Large intestine (tissue), 3 donors: ENCODE measurements at regions not wholly inside any gene's neighbourhood (a gene's known extent, or its start where the extent isn't known, plus 50 kb on each side); places are given as distances from the start of the nearest gene placed in this dataset.
A peak's percentile ranks its signal among the peaks of the same experiment; 100 is the strongest.

ENCODE experiments used
- DNase-seq, 2 donors: peaks; one replicate each; pipeline versions ENCODE4 v3.0.0 to v3.0.0-alpha.2; 2013
- H3K27ac ChIP-seq: one replicate; pipeline ENCODE4 v1.5.1; 2013; ENCODE audit warnings: low read length
- H3K27me3 ChIP-seq: 2 replicates; pipeline ENCODE4 v1.6.1; 2013; ENCODE audit warnings: low read length; ENCODE audit not compliant: control insufficient read depth, insufficient read depth
- H3K36me3 ChIP-seq: 2 replicates; pipeline ENCODE4 v1.6.1; 2013; ENCODE audit warnings: low read length; ENCODE audit not compliant: control insufficient read depth, insufficient read depth
- H3K4me1 ChIP-seq: one replicate; pipeline ENCODE4 v1.6.1; 2013; ENCODE audit warnings: low read length; ENCODE audit not compliant: control insufficient read depth, insufficient read depth
- H3K4me3 ChIP-seq: one replicate; pipeline ENCODE4 v1.5.1; 2013; ENCODE audit warnings: low read length
- H3K9me3 ChIP-seq: one replicate; pipeline ENCODE4 v1.6.1; 2013; ENCODE audit warnings: mild to moderate bottlenecking, low read depth, low read length, moderate library complexity; ENCODE audit not compliant: control insufficient read depth
- WGBS: methylation state at CpG from one replicate; pipeline ENCODE4 v1.1.5; 2013; ENCODE audit warnings: low lambda C conversion rate; ENCODE audit not compliant: insufficient coverage; 5-methylcytosine and 5-hydroxymethylcytosine counted together

- H3K27me3 ChIP-seq, result no peaks in the 10 kb centered on the region
- peak overlapping the region; percentile 8 for H3K27ac ChIP-seq
- H3K4me3 ChIP-seq, result no peak overlapping the region
- H3K4me1 ChIP-seq, result peaks cover 6% of the 10 kb centered on the region
- no peaks in the 10 kb centered on the region for H3K9me3 ChIP-seq
- WGBS, result no CpG with 5 or more reads among the region's 6 CpGs
- H3K36me3 ChIP-seq, result no peaks in the 10 kb centered on the region
- DNase-seq, result no peak
Measured at GRCh38 chr2:15861172-15861822, 79.1 kb upstream of the MYCN start.

GRCh38 chr2:15861898-15862297, 78.5 kb upstream of the MYCN start:
- H3K9me3 ChIP-seq, result no peaks in the 10 kb centered on the region
- H3K4me1 ChIP-seq, result peaks cover 6% of the 10 kb centered on the region
- peak overlapping the region; percentile 74 for H3K27ac ChIP-seq
- H3K36me3 ChIP-seq, result no peaks in the 10 kb centered on the region
- DNase-seq, result peak in 1 of 2 donors; percentile 78
- H3K27me3 ChIP-seq, result no peaks in the 10 kb centered on the region
- WGBS, result 80% methylated on average over 1 of the region's 1 CpG
- no peak overlapping the region for H3K4me3 ChIP-seq

DNA sequence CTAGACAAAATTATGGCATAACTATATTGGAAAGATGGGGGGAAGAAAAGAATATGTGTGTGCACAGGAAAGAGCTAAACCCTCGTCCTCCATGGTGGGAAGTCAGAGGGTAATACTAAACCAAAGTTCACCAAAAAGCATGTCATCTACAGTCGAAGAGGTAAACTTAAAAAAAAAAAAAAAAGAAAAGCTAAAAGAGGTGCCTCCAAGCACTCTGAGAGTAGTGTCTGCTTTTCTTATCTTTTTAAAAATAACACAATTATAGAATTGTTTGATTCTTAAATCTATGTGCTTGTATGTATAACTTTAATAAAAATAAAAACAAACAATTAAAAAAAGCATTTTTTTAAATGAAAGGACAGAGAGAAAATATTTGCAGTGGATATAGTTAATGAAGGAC, 77.3 kb upstream of the MYCN start:
- Histone ChIP-seq H3K27me3 (no peaks in the 10 kb centered on the region), H3K9me3 (no peaks in the 10 kb centered on the region), H3K36me3 (no peaks in the 10 kb centered on the region), H3K4me3 (no peak overlapping the region), H3K27ac (no peak overlapping the region), H3K4me1 (peaks cover 6% of the 10 kb centered on the region)
- no peak for DNase-seq
- 31% methylated on average over 2 of the region's 2 CpGs for WGBS

- Histone ChIP-seq H3K9me3 (no peaks in the 10 kb centered on the region), H3K27ac (no peak overlapping the region), H3K4me3 (no peak overlapping the region), H3K27me3 (no peaks in the 10 kb centered on the region), H3K36me3 (no peaks in the 10 kb centered on the region), H3K4me1 (peaks cover 6% of the 10 kb centered on the region)
- no peak for DNase-seq
- WGBS, result 100% methylated on average over 1 of the region's 5 CpGs
Measured at GRCh38 chr2:15863494-15864175, 76.7 kb upstream of the MYCN start.

DNA sequence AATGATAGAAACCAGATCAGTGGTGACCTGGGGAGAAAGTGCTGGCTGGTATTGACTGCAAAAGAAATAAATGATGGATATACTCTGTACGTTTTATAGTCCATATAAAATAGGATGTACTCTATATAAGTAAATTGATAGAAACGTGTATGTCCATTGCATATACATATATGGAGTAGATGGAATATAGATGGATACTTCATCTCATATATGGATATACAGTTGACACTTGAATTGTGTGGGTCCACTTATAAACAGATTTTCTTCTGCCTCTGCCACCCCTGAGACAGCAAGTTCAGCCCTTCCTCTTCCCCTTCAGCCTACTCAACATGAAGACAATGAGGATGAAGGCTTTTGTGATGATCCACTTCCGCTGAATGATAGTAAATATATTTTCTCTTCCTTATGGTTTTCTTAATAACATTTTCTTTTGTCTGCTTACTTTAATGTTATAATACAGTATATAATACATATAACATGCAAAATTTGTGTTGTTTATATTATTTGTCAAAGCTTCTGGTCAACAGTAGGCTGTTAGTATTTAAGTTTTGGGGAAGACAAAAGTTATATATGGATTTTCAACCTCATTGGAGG, 76.1 kb upstream of the MYCN start:
- H3K27ac ChIP-seq, result no peak overlapping the region
- H3K4me1 ChIP-seq, result peaks cover 6% of the 10 kb centered on the region
- DNase-seq, result no peak
- H3K27me3 ChIP-seq, result no peaks in the 10 kb centered on the region
- H3K9me3 ChIP-seq, result no peaks in the 10 kb centered on the region
- H3K36me3 ChIP-seq, result no peaks in the 10 kb centered on the region
- H3K4me3 ChIP-seq, result no peak overlapping the region
- WGBS, result 94% methylated on average over 3 of the region's 3 CpGs

DNA sequence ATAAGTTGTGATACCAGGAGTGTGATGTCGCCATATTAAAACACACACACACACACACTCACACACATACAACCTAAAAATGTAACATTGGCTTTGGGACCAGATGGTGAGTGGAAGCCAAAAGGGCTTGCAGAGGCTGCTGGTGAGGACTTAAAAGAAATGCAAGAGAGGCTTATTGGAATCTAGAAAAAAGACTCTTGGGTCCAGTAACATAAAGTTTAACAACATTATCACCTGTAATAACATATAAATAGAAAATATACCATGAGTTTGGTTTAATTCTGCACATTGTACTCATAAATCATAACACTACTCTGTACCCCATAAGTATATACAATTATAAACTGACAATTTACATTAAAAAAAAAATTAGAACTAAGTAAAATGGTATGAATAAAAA, 74.4 kb upstream of the MYCN start:
- Histone ChIP-seq H3K27ac (no peak overlapping the region), H3K36me3 (no peaks in the 10 kb centered on the region), H3K9me3 (no peaks in the 10 kb centered on the region), H3K4me1 (peaks cover 6% of the 10 kb centered on the region), H3K4me3 (no peak overlapping the region), H3K27me3 (no peaks in the 10 kb centered on the region)
- WGBS, result no CpG with 5 or more reads among the region's 1 CpG
- DNase-seq, result no peak

DNA sequence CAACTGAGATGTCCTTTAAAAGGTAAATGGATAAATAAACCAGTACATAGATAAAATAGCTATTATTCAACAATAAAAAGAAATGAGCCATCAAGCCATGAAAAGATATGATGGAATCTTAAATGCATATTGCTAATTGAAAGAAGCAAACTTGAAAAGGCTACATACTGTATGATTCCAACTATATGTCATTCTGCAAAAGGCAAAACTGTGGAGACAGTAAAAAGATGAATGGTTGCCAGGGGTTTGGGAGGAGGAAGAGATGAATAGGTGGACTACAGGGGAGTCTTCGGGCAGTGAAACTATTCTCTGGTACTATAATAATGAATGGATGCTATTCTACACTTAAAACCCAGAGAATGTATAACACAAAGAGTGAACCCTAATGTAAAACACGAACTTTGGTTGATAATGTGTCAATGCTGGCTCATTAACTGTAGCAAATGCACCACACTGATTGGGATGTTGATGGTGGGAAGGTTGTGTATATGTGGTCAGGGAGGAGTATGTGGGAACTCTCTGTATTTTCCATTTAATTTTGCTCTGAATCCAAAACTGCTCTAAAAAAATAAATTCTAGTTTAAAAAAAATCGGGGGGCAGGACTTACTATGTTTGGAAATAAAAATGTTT, 73.7 kb upstream of the MYCN start:
- Histone ChIP-seq H3K9me3 (no peaks in the 10 kb centered on the region), H3K27me3 (no peaks in the 10 kb centered on the region)
- WGBS, result 78% methylated on average over 1 of the region's 3 CpGs

GRCh38 chr2:15867194-15868171, 72.9 kb upstream of the MYCN start:
- Histone ChIP-seq H3K4me1 (peaks cover 3% of the 10 kb centered on the region), H3K27me3 (no peaks in the 10 kb centered on the region), H3K27ac (no peak overlapping the region), H3K9me3 (no peaks in the 10 kb centered on the region), H3K36me3 (no peaks in the 10 kb centered on the region), H3K4me3 (no peak overlapping the region)
- 100% methylated on average over 1 of the region's 8 CpGs for WGBS
- no peak for DNase-seq

More for the DNA sequence above, 73.7 kb upstream of the MYCN start:
- Histone ChIP-seq H3K27ac (no peak overlapping the region), H3K4me1 (peaks cover 6% of the 10 kb centered on the region), H3K36me3 (no peaks in the 10 kb centered on the region), H3K4me3 (no peak overlapping the region)
- no peak for DNase-seq

GRCh38 chr2:15868186-15868585, 72.2 kb upstream of the MYCN start:
- no peak overlapping the region for H3K27ac ChIP-seq
- DNase-seq, result no peak
- no peak overlapping the region for H3K4me3 ChIP-seq
- no peaks in the 10 kb centered on the region for H3K36me3 ChIP-seq
- no peaks in the 10 kb centered on the region for H3K4me1 ChIP-seq
- H3K27me3 ChIP-seq, result no peaks in the 10 kb centered on the region
- WGBS, result 86% methylated on average over 1 of the region's 1 CpG
- H3K9me3 ChIP-seq, result no peaks in the 10 kb centered on the region

DNA sequence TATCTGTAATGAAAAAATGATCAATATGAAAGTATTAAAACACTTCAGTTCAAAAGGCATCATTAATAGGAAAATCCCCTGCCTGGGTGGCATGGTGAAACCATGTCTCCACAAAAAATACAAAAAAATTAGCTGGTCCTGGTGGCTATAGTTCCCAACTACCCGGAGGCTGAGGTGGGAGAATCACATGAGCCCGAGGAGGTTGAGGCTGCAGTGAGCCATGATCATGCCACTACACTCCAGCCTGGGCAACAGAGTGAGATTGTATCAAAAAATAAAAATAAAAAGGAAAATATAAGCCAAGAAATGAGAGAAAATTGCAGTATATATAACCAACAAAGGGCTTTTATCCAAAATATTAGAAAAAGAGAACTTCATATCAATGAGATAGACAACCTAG, 71.6 kb upstream of the MYCN start:
- no peaks in the 10 kb centered on the region for H3K4me1 ChIP-seq
- H3K27me3 ChIP-seq, result no peaks in the 10 kb centered on the region
- H3K27ac ChIP-seq, result no peak overlapping the region
- H3K9me3 ChIP-seq, result no peaks in the 10 kb centered on the region
- 90% methylated on average over 2 of the region's 2 CpGs for WGBS
- no peaks in the 10 kb centered on the region for H3K36me3 ChIP-seq
- DNase-seq, result no peak
- H3K4me3 ChIP-seq, result no peak overlapping the region
